Vagina (tissue), 2 donors: ENCODE measurements at regions not wholly inside any gene's neighbourhood (a gene's known extent, or its start where the extent isn't known, plus 50 kb on each side); places are given as distances from the start of the nearest gene placed in this dataset.

Experiments
- DNase-seq, 2 donors: peaks; one replicate each; pipeline ENCODE4 v3.0.0-alpha.2; 2017; ENCODE audit errors: extremely low spot score in 2 of 2
- H3K27ac ChIP-seq: fragments of 200-600 bp; sonication (generic); one replicate; pipeline ENCODE4 v1.5.1; 2019
- H3K27me3 ChIP-seq: fragments of 200-600 bp; sonication (generic); one replicate; pipeline ENCODE4 v1.5.1; 2019
- H3K36me3 ChIP-seq, 2 donors: fragments of 200-600 bp; sonication (generic); one replicate each; pipeline ENCODE4 v1.5.1; 2017 to 2019
- H3K4me1 ChIP-seq: fragments of 200-600 bp; sonication (generic); one replicate; pipeline ENCODE4 v1.5.1; 2019
- H3K4me3 ChIP-seq, 2 donors: fragments of 200-600 bp; sonication (generic); 1 replicate in 1 of 2; 2 replicates in 1 of 2; pipeline ENCODE4 v1.5.1; 2016 to 2019
- H3K9me3 ChIP-seq: fragments of 200-600 bp; sonication (generic); one replicate; pipeline ENCODE4 v1.5.1; 2019
- POLR2A ChIP-seq, 2 donors: fragments of 450-650 bp; IDR thresholded peaks; one replicate each; pipeline ENCODE4 v1.6.1; 2017; ENCODE audit warnings: antibody characterized with exemption in 2 of 2, mild to moderate bottlenecking in 2 of 2, moderate library complexity in 2 of 2
- POLR2AphosphoS5 ChIP-seq, 2 donors: sonication (generic); formaldehyde crosslinking; IDR thresholded peaks; one replicate each; pipeline ENCODE4 v1.9.0; 2017; ENCODE audit warnings: antibody characterized with exemption in 2 of 2, mild to moderate bottlenecking in 2 of 2, low read depth in 1 of 2; ENCODE audit not compliant: insufficient read depth in 1 of 2
- intact Hi-C: fragments of 100-400 bp; cut with DNase I; formaldehyde crosslinking; loops from one replicate; pipeline ENCODE4 v1.15.1; 2023
- TF ChIP-seq, protein P1 (sequence below), 3 experiments: fragments of 450-650 bp in 2 of 3; fragments of 200-600 bp in 1 of 3; sonication (generic) in 1 of 3; IDR thresholded peaks; one replicate each; pipeline ENCODE4 v1.5.1; 2017 to 2019; ENCODE audit warnings: antibody characterized with exemption in 3 of 3, mild to moderate bottlenecking in 2 of 3, moderate library complexity in 2 of 3

GRCh38 chr18:39302481-39302880, 1736.9 kb upstream of the CELF4 start:
- Histone ChIP-seq H3K27me3 (no peaks in the 10 kb centered on the region), H3K4me3 (no peak overlapping the region), H3K9me3 (no peaks in the 10 kb centered on the region), H3K4me1 (no peaks in the 10 kb centered on the region), H3K36me3 (no peaks in the 10 kb centered on the region), H3K27ac (no peak overlapping the region)
- TF ChIP-seq POLR2AphosphoS5 (IDR thresholded peaks at IDR 0.05; ENCODE audit: insufficient read depth in 1 of 2, low read depth in 1 of 2) (no peak), POLR2A (IDR thresholded peaks at IDR 0.05) (no peak)
- TF ChIP-seq, protein P1, sequence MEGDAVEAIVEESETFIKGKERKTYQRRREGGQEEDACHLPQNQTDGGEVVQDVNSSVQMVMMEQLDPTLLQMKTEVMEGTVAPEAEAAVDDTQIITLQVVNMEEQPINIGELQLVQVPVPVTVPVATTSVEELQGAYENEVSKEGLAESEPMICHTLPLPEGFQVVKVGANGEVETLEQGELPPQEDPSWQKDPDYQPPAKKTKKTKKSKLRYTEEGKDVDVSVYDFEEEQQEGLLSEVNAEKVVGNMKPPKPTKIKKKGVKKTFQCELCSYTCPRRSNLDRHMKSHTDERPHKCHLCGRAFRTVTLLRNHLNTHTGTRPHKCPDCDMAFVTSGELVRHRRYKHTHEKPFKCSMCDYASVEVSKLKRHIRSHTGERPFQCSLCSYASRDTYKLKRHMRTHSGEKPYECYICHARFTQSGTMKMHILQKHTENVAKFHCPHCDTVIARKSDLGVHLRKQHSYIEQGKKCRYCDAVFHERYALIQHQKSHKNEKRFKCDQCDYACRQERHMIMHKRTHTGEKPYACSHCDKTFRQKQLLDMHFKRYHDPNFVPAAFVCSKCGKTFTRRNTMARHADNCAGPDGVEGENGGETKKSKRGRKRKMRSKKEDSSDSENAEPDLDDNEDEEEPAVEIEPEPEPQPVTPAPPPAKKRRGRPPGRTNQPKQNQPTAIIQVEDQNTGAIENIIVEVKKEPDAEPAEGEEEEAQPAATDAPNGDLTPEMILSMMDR (IDR thresholded peaks at IDR 0.05) = no peak
- intact Hi-C loops = no loop called here
- no peak for DNase-seq

GRCh38 chr18:39299152-39299551, 1733.6 kb upstream of the CELF4 start:
- no peak for TF ChIP-seq POLR2A (IDR thresholded peaks at IDR 0.05)
- TF ChIP-seq, protein P1 (IDR thresholded peaks at IDR 0.05) = no peak
- no peak for TF ChIP-seq POLR2AphosphoS5 (IDR thresholded peaks at IDR 0.05; ENCODE audit: insufficient read depth in 1 of 2, low read depth in 1 of 2)
- H3K9me3 ChIP-seq = no peaks in the 10 kb centered on the region
- no peaks in the 10 kb centered on the region for H3K27me3 ChIP-seq
- no peak for DNase-seq
- no peaks in the 10 kb centered on the region for H3K4me1 ChIP-seq
- intact Hi-C loops = no loop called here
- H3K36me3 ChIP-seq = no peaks in the 10 kb centered on the region
- H3K4me3 ChIP-seq = no peak overlapping the region
- no peak overlapping the region for H3K27ac ChIP-seq

- intact Hi-C loops = no loop called here
- H3K36me3 ChIP-seq = no peaks in the 10 kb centered on the region
- no peak overlapping the region for H3K4me3 ChIP-seq
- no peak overlapping the region for H3K27ac ChIP-seq
- H3K27me3 ChIP-seq = no peaks in the 10 kb centered on the region
- no peaks in the 10 kb centered on the region for H3K9me3 ChIP-seq
- TF ChIP-seq POLR2A (IDR thresholded peaks at IDR 0.05) (no peak), POLR2AphosphoS5 (IDR thresholded peaks at IDR 0.05; ENCODE audit: insufficient read depth in 1 of 2, low read depth in 1 of 2) (no peak)
- TF ChIP-seq, protein P1 (IDR thresholded peaks at IDR 0.05) = no peak
- H3K4me1 ChIP-seq = no peaks in the 10 kb centered on the region
- DNase-seq = no peak
Measured at GRCh38 chr18:39297225-39297624, 1731.6 kb upstream of the CELF4 start.

GRCh38 chr18:39296293-39296888, 1730.8 kb upstream of the CELF4 start:
- Histone ChIP-seq H3K27me3 (no peaks in the 10 kb centered on the region), H3K4me3 (no peak overlapping the region), H3K4me1 (no peaks in the 10 kb centered on the region), H3K27ac (no peak overlapping the region), H3K9me3 (no peaks in the 10 kb centered on the region), H3K36me3 (no peaks in the 10 kb centered on the region)
- no peak for TF ChIP-seq POLR2A (IDR thresholded peaks at IDR 0.05)
- TF ChIP-seq POLR2AphosphoS5 (IDR thresholded peaks at IDR 0.05; ENCODE audit: insufficient read depth in 1 of 2, low read depth in 1 of 2) = no peak
- TF ChIP-seq, protein P1 (IDR thresholded peaks at IDR 0.05) = no peak
- DNase-seq = no peak
- intact Hi-C loops = no loop called here

- intact Hi-C loops = no loop called here
- Histone ChIP-seq H3K36me3 (no peaks in the 10 kb centered on the region), H3K27me3 (no peaks in the 10 kb centered on the region), H3K9me3 (no peaks in the 10 kb centered on the region), H3K4me3 (no peak overlapping the region), H3K27ac (no peak overlapping the region), H3K4me1 (no peaks in the 10 kb centered on the region)
- no peak for DNase-seq
- TF ChIP-seq POLR2AphosphoS5 (IDR thresholded peaks at IDR 0.05; ENCODE audit: insufficient read depth in 1 of 2, low read depth in 1 of 2) (no peak), POLR2A (IDR thresholded peaks at IDR 0.05) (no peak)
- TF ChIP-seq, protein P1 (IDR thresholded peaks at IDR 0.05) = no peak
Measured at GRCh38 chr18:39276764-39277163, 1711.2 kb upstream of the CELF4 start.
